ENCODE measurements at regions not wholly inside any gene's neighbourhood (a gene's known extent, or its start where the extent isn't known, plus 50 kb on each side); places are given as distances from the start of the nearest gene placed in this dataset.
A peak's percentile ranks its signal among the peaks of the same experiment; 100 is the strongest.

DNA sequence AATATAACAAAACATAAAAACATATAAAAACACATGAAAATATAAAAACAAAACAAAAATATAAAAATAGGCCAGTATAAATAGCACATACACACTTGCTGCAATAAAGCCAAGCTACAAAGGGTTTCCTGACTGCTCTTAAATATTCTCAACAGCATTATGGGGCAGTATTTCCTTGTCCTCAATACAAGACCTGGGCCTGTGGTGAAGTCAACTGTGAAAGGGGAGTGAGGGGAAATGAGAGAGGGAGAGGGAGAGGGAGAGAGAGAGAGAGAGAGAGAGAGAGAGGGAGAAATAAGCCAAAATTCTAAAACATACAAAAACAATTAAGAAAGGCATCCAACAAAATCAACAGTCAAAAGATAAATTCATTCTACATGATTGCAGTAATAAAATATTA lies 82.6 kb upstream of the NEDD4L start:
- Histone ChIP-seq H3K4me3 (no peak overlapping the region), H3K36me3 (no peaks in the 10 kb centered on the region), H3K9me3 (no peaks in the 10 kb centered on the region), H3K4me1 (peaks cover 0 to 8% (median 4%) of the 10 kb centered on the region in 4 donors), H3K27ac (no peak overlapping the region), H3K27me3 (no peaks in the 10 kb centered on the region)
- DNase-seq = no peak
- intact Hi-C loops (cut with DNase I; ENCODE audit: low total_unique reads) (no loop called here), in situ Hi-C loops (cut with MboI; ENCODE audit: low pct_ligation_motif_present in 1 of 4, low pct_unique_long_range_greater_than_20kb in 1 of 4, low sequenced_read_pairs in 3 of 4) (loop anchor here in 1 of 4 donors (25.0 kb wide), 1 partner anchor 151 kb away; no protein-coding TSS in a partner anchor)
- no peak for TF ChIP-seq EP300 (IDR thresholded peaks at IDR 0.05; ENCODE audit: low read depth)

DNA sequence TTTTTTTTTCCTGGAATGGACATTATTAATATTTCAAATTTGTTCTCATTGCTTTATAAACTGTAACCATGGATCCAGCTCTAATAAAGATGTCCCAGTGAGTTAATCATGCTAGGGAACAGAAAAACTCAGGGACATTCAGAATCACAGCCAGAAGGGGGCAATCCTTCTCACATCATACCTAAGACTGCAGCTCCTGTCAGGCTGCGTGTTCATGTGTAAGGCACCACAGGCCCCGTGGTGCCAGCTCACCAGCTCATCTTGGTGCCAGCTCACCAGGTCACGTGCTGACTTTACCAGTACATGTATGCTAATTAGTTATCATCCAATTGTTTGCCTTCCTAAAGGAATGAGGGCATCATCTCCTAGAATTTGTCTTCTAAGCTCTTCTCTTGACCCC lies 84.7 kb upstream of the NEDD4L start:
- TF ChIP-seq POLR2AphosphoS5 (IDR thresholded peaks at IDR 0.05) = no peak
- TF ChIP-seq POLR2A (IDR thresholded peaks at IDR 0.05) = no peak
- TF ChIP-seq, protein P1, sequence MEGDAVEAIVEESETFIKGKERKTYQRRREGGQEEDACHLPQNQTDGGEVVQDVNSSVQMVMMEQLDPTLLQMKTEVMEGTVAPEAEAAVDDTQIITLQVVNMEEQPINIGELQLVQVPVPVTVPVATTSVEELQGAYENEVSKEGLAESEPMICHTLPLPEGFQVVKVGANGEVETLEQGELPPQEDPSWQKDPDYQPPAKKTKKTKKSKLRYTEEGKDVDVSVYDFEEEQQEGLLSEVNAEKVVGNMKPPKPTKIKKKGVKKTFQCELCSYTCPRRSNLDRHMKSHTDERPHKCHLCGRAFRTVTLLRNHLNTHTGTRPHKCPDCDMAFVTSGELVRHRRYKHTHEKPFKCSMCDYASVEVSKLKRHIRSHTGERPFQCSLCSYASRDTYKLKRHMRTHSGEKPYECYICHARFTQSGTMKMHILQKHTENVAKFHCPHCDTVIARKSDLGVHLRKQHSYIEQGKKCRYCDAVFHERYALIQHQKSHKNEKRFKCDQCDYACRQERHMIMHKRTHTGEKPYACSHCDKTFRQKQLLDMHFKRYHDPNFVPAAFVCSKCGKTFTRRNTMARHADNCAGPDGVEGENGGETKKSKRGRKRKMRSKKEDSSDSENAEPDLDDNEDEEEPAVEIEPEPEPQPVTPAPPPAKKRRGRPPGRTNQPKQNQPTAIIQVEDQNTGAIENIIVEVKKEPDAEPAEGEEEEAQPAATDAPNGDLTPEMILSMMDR (IDR thresholded peaks at IDR 0.05) = peak; percentile 24 to 45 (median 33)
- DNase-seq = peak; percentile 53
- intact Hi-C loops (cut with DNase I; ENCODE audit: low total_unique reads) = no loop called here

DNA sequence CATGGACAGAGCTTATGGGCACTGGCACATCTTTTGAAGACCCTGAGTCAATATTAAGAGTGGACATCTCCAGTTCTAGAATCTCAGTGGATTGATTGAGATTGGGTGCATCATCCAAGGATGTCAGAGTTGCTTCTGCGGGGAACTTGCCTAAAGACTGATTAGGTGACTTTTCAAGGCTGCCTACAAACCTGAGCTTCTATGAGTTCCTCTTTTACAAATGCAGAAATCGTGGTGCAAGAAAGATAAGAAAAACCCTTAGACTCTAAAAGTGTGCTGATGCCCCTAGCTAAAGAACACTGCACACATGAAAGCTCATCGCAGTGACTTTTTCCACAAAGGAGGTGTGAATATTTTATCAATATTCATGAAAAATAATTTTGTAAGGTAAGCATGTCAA lies 86.8 kb upstream of the NEDD4L start:
- 82 to 89% methylated on average over 3 of the region's 3 CpGs for WGBS, 2 donors (ENCODE audit: low coverage in 1 of 2)
- no peaks in the 10 kb centered on the region for H3K9me3 ChIP-seq
- in situ Hi-C loops (cut with MboI; ENCODE audit: low pct_ligation_motif_present in 1 of 4, low pct_unique_long_range_greater_than_20kb in 1 of 4, low sequenced_read_pairs in 3 of 4) (loop anchor here in 1 of 4 donors (25.0 kb wide), 1 partner anchor 155 kb away; no protein-coding TSS in a partner anchor), intact Hi-C loops (cut with DNase I; ENCODE audit: low total_unique reads) (no loop called here)
- DNase-seq = no peak
- no peak overlapping the region for H3K4me3 ChIP-seq
- H3K27ac ChIP-seq = no peak overlapping the region
- H3K27me3 ChIP-seq = no peaks in the 10 kb centered on the region
- H3K4me1 ChIP-seq = peaks cover 0 to 26% (median 11%) of the 10 kb centered on the region in 4 donors
- TF ChIP-seq POLR2AphosphoS5 (IDR thresholded peaks at IDR 0.05) (no peak), EP300 (IDR thresholded peaks at IDR 0.05; ENCODE audit: low read depth) (no peak), POLR2A (IDR thresholded peaks at IDR 0.05) (no peak)
- TF ChIP-seq, protein P1 (IDR thresholded peaks at IDR 0.05) = no peak
- H3K36me3 ChIP-seq = no peaks in the 10 kb centered on the region

More for the DNA sequence above, 84.7 kb upstream of the NEDD4L start:
- no peaks in the 10 kb centered on the region for H3K36me3 ChIP-seq
- no peaks in the 10 kb centered on the region for H3K9me3 ChIP-seq
- peaks cover 0 to 16% (median 8%) of the 10 kb centered on the region in 4 donors for H3K4me1 ChIP-seq
- H3K27me3 ChIP-seq = no peaks in the 10 kb centered on the region
- H3K27ac ChIP-seq = no peak overlapping the region
- no peak overlapping the region for H3K4me3 ChIP-seq
- 14% methylated on average over 3 of the region's 3 CpGs; no CpG with 5 or more reads in 1 of the 2 donors for WGBS, 2 donors (ENCODE audit: low coverage in 1 of 2)
- in situ Hi-C loops (cut with MboI; ENCODE audit: low pct_ligation_motif_present in 1 of 4, low pct_unique_long_range_greater_than_20kb in 1 of 4, low sequenced_read_pairs in 3 of 4) = loop anchor here in 1 of 4 donors (25.0 kb wide), 1 partner anchor 153 kb away; no protein-coding TSS in a partner anchor

DNA sequence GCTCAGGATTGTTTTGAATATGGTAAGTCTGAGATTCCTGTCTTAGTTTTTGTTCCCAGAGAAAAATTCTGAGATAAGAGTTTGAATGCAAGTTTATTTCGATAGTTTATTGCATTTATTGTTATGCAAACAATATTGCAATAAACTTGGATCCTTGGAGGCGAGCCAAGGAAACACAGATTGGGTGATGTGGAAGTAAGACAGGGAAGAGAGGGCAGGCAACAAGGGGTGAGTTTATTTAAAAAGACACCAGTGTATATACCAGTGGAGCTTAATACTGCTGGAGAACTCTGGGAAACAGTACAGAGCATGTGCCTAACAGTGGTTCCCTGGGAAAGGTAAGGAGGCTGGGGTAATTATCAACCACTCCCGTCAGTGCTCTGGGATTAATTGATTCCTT lies 87.5 kb upstream of the NEDD4L start:
- 20 to 51% methylated on average over 2 to 3 of the region's 3 CpGs for WGBS, 2 donors (ENCODE audit: low coverage in 1 of 2)
- Histone ChIP-seq H3K4me1 (peaks cover 0 to 30% (median 12%) of the 10 kb centered on the region in 4 donors), H3K27ac (peak overlapping the region in 2 of 4 donors; percentile 24 to 29), H3K4me3 (no peak overlapping the region), H3K27me3 (no peaks in the 10 kb centered on the region), H3K9me3 (no peaks in the 10 kb centered on the region), H3K36me3 (no peaks in the 10 kb centered on the region)
- peak; percentile 81 for DNase-seq
- in situ Hi-C loops (cut with MboI; ENCODE audit: low pct_ligation_motif_present in 1 of 4, low pct_unique_long_range_greater_than_20kb in 1 of 4, low sequenced_read_pairs in 3 of 4) = loop anchor here in 1 of 4 donors (25.0 kb wide), 1 partner anchor 156 kb away; no protein-coding TSS in a partner anchor
- intact Hi-C loops (cut with DNase I; ENCODE audit: low total_unique reads) = no loop called here
- TF ChIP-seq POLR2A (IDR thresholded peaks at IDR 0.05) (no peak), POLR2AphosphoS5 (IDR thresholded peaks at IDR 0.05) (peak in 1 of 3 donors; percentile 6)

DNA sequence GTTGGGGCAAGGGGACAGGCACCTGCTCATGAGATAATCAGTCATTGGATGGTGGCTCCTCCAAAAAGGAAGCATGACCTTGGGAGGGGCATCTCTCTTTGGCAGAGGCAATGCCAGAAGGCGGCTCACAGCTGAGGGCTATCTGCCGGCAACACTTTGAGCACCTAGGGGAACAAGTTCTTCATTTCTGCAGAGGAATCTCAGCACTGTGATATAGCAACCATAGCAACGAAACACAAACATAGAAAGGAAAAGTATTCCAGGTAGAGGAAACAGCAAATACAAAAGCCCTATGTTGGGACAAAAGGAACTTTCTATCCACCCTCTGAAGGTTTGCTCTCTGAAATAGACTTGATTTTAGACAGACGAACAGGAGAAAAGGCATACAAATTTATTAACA lies 89.1 kb upstream of the NEDD4L start:
- no peak overlapping the region for H3K4me3 ChIP-seq

More for the DNA sequence above, 89.1 kb upstream of the NEDD4L start:
- in situ Hi-C loops (cut with MboI; ENCODE audit: low pct_ligation_motif_present in 1 of 4, low pct_unique_long_range_greater_than_20kb in 1 of 4, low sequenced_read_pairs in 3 of 4) = loop anchor here in 1 of 4 donors (25.0 kb wide), 1 partner anchor 157 kb away; no protein-coding TSS in a partner anchor
- Histone ChIP-seq H3K27me3 (no peaks in the 10 kb centered on the region), H3K4me1 (peaks cover 0 to 32% (median 12%) of the 10 kb centered on the region in 4 donors), H3K27ac (no peak overlapping the region), H3K9me3 (no peaks in the 10 kb centered on the region), H3K36me3 (no peaks in the 10 kb centered on the region)
- intact Hi-C loops (cut with DNase I; ENCODE audit: low total_unique reads) = no loop called here
- TF ChIP-seq POLR2AphosphoS5 (IDR thresholded peaks at IDR 0.05) (no peak), EP300 (IDR thresholded peaks at IDR 0.05; ENCODE audit: low read depth) (no peak), POLR2A (IDR thresholded peaks at IDR 0.05) (no peak)
- TF ChIP-seq, protein P1 (IDR thresholded peaks at IDR 0.05) = no peak
- 66 to 68% methylated on average over 2 to 4 of the region's 4 CpGs for WGBS, 2 donors (ENCODE audit: low coverage in 1 of 2)
- DNase-seq = no peak

Data from transverse colon (tissue), 4 donors.